GM23338 (cell line): ENCODE measurements at regions not wholly inside any gene's neighbourhood (a gene's known extent, or its start where the extent isn't known, plus 50 kb on each side); places are given as distances from the start of the nearest gene placed in this dataset.
A peak's percentile ranks its signal among the peaks of the same experiment; 100 is the strongest.

ENCODE experiments used
- ATAC-seq: fragments of 200-7000 bp; cut with Tn5 transposase; 3 replicates; pipeline ENCODE4 v1.9.1; 2020
- DNase-seq: peaks from one replicate; pipeline ENCODE4 v3.0.0-alpha.2; 2015; ENCODE audit warnings: low spot score
- H2AFZ ChIP-seq: fragments of 200-600 bp; sonication (generic); 2 replicates; pipeline ENCODE4 v1.8.0; 2016; ENCODE audit warnings: antibody characterized with exemption, mild to moderate bottlenecking, moderate library complexity
- H3F3A ChIP-seq: fragments of 200-600 bp; sonication (generic); replicated peaks from 2 replicates; pipeline ENCODE4 v1.8.0; 2017; ENCODE audit warnings: antibody characterized with exemption, mixed run types, low read depth
- H3K27ac ChIP-seq: fragments of 200-600 bp; sonication (generic); 2 replicates; pipeline ENCODE4 v1.6.1; 2016; ENCODE audit warnings: low read depth
- H3K27me3 ChIP-seq: fragments of 200-600 bp; sonication (generic); 2 replicates; pipeline ENCODE4 v1.8.0; 2016; ENCODE audit warnings: mild to moderate bottlenecking, mixed run types, moderate library complexity; ENCODE audit not compliant: insufficient read depth
- H3K36me3 ChIP-seq: fragments of 200-600 bp; sonication (generic); 2 replicates; pipeline ENCODE4 v1.8.0; 2016; ENCODE audit warnings: mild to moderate bottlenecking; ENCODE audit not compliant: insufficient read depth
- H3K4me1 ChIP-seq: fragments of 200-600 bp; sonication (generic); 2 replicates; pipeline ENCODE4 v1.8.0; 2016; ENCODE audit warnings: mild to moderate bottlenecking, moderate library complexity; ENCODE audit not compliant: insufficient read depth
- H3K4me2 ChIP-seq: fragments of 200-600 bp; sonication (generic); 2 replicates; pipeline ENCODE4 v1.7.1; 2017; ENCODE audit warnings: mixed run types
- H3K4me3 ChIP-seq: fragments of 200-600 bp; sonication (generic); 2 replicates; pipeline ENCODE4 v1.6.1; 2016; ENCODE audit warnings: mixed run types
- H3K79me2 ChIP-seq: fragments of 200-600 bp; sonication (generic); replicated peaks from 2 replicates; pipeline ENCODE4 v1.8.0; 2017; ENCODE audit warnings: mild to moderate bottlenecking; ENCODE audit not compliant: insufficient read depth
- H3K9me2 ChIP-seq: fragments of 200-600 bp; sonication (generic); 2 replicates; pipeline ENCODE4 v1.8.0; 2017; ENCODE audit not compliant: insufficient read depth
- H4K20me1 ChIP-seq: fragments of 200-600 bp; sonication (generic); replicated peaks from 2 replicates; pipeline ENCODE4 v1.8.0; 2017; ENCODE audit warnings: mild to moderate bottlenecking; ENCODE audit not compliant: insufficient read depth
- H3K27ac Mint-ChIP-seq: 2 replicates; pipeline ENCODE4 v1.8.0; 2020; ENCODE audit warnings: inconsistent platforms, mild to moderate bottlenecking, moderate library complexity, mixed read lengths
- H3K27me3 Mint-ChIP-seq: 3 replicates; pipeline ENCODE4 v1.8.0; 2022; ENCODE audit warnings: low read depth, mild to moderate bottlenecking, moderate library complexity, mixed read lengths, inconsistent platforms; ENCODE audit not compliant: insufficient read depth, poor library complexity
- H3K36me3 Mint-ChIP-seq: 3 replicates; pipeline ENCODE4 v1.8.0; 2021; ENCODE audit warnings: low read depth, mild to moderate bottlenecking, inconsistent platforms, moderate library complexity, mixed read lengths
- H3K4me1 Mint-ChIP-seq: 3 replicates; pipeline ENCODE4 v1.8.0; 2020; ENCODE audit warnings: mild to moderate bottlenecking, inconsistent platforms, mixed read lengths
- H3K4me3 Mint-ChIP-seq: 3 replicates; pipeline ENCODE4 v1.8.0; 2021; ENCODE audit warnings: moderate library complexity, mild to moderate bottlenecking, inconsistent platforms, mixed read lengths
- H3K9me3 Mint-ChIP-seq: 3 replicates; pipeline ENCODE4 v1.8.0; 2020; ENCODE audit warnings: moderate library complexity, mild to moderate bottlenecking, inconsistent platforms, mixed read lengths
- CREB1 ChIP-seq: fragments of 250-450 bp; sonication (Bioruptor Pico); IDR thresholded peaks from 2 replicates; pipeline ENCODE4 v1.5.0; 2020; ENCODE audit warnings: low read depth, mild to moderate bottlenecking, moderate library complexity
- ETS1 ChIP-seq: IDR thresholded peaks from 2 replicates; pipeline ENCODE4 v1.6.1; 2016; ENCODE audit warnings: antibody characterized with exemption
- EZH2 ChIP-seq: fragments of 200-600 bp; sonication (generic); IDR thresholded peaks from one replicate; pipeline ENCODE4 v1.8.0; 2017; ENCODE audit warnings: antibody characterized with exemption, mild to moderate bottlenecking, low read depth; ENCODE audit not compliant: unreplicated experiment
- EZH2phosphoT487 ChIP-seq: fragments of 200-600 bp; sonication (generic); IDR thresholded peaks from one replicate; pipeline ENCODE4 v1.8.1; 2018; ENCODE audit warnings: antibody characterized with exemption; ENCODE audit not compliant: unreplicated experiment
- JUNB ChIP-seq: IDR thresholded peaks from one replicate; pipeline ENCODE4 v1.6.1; 2016; ENCODE audit warnings: antibody characterized with exemption; ENCODE audit not compliant: unreplicated experiment
- NANOG ChIP-seq: IDR thresholded peaks from 2 replicates; pipeline ENCODE4 v1.6.1; 2016; ENCODE audit warnings: antibody characterized with exemption, borderline replicate concordance
- POLR2AphosphoS5 ChIP-seq: IDR thresholded peaks from 2 replicates; pipeline ENCODE4 v1.6.1; 2016; ENCODE audit warnings: antibody characterized with exemption, low read depth
- STAT1 ChIP-seq: IDR thresholded peaks from one replicate; pipeline ENCODE4 v1.6.1; 2016; ENCODE audit warnings: antibody characterized with exemption; ENCODE audit not compliant: unreplicated experiment
- ZNF462 ChIP-seq: fragments of 250-450 bp; sonication (Bioruptor Pico); IDR thresholded peaks from 2 replicates; pipeline ENCODE4 v1.5.0; 2020; ENCODE audit warnings: mild to moderate bottlenecking, moderate library complexity

- H3K36me3 ChIP-seq: no peaks in the 10 kb centered on the region
- H2AFZ ChIP-seq: peak overlapping the region; percentile 29; the same call in 1 of the 2 replicates
- H3K9me2 ChIP-seq: no peaks in the 10 kb centered on the region
- no peaks in the 10 kb centered on the region for H3K27me3 Mint-ChIP-seq
- H3K4me3 ChIP-seq: no peak overlapping the region
- peaks cover 16% of the 10 kb centered on the region for H3K36me3 Mint-ChIP-seq
- no peak overlapping the region for H3K27ac ChIP-seq
- H3K4me2 ChIP-seq: no peak overlapping the region
- H3K79me2 ChIP-seq: no peaks in the 10 kb centered on the region
- no peak overlapping the region for H3K27ac Mint-ChIP-seq
- no peak for ATAC-seq
- DNase-seq: no peak
- H3K9me3 Mint-ChIP-seq: peaks cover 23% of the 10 kb centered on the region; the same call in 2 of the 3 replicates
- H3K4me1 Mint-ChIP-seq: peaks cover 27% of the 10 kb centered on the region
- H4K20me1 ChIP-seq: no peaks in the 10 kb centered on the region
- H3K4me1 ChIP-seq: peaks cover 16% of the 10 kb centered on the region
- H3K4me3 Mint-ChIP-seq: no peak overlapping the region
- H3K27me3 ChIP-seq: no peaks in the 10 kb centered on the region
- TF ChIP-seq CREB1 (CRISPR knock-in tag) (no peak), JUNB (no peak), POLR2AphosphoS5 (no peak), EZH2phosphoT487 (no peak), STAT1 (no peak), ZNF462 (CRISPR knock-in tag) (no peak)
- H3F3A ChIP-seq: no peaks in the 10 kb centered on the region
Measured at GRCh38 chr15:58294681-58295254, 137.0 kb upstream of the LIPC start.

- Mint-ChIP-seq H3K9me3 (peaks cover 23% of the 10 kb centered on the region), H3K36me3 (peaks cover 16% of the 10 kb centered on the region), H3K4me3 (no peak overlapping the region), H3K27ac (no peak overlapping the region), H3K4me1 (peaks cover 25% of the 10 kb centered on the region), H3K27me3 (no peaks in the 10 kb centered on the region)
- Histone ChIP-seq H3K4me1 (peaks cover 16% of the 10 kb centered on the region), H3K36me3 (no peaks in the 10 kb centered on the region), H3K9me2 (no peaks in the 10 kb centered on the region), H3K79me2 (no peaks in the 10 kb centered on the region), H2AFZ (no peak overlapping the region), H4K20me1 (no peaks in the 10 kb centered on the region), H3K4me3 (no peak overlapping the region), H3K27me3 (no peaks in the 10 kb centered on the region), H3K27ac (no peak overlapping the region), H3F3A (no peaks in the 10 kb centered on the region), H3K4me2 (no peak overlapping the region)
- no peak for DNase-seq
- no peak for ATAC-seq
- TF ChIP-seq ETS1 (no peak), EZH2 (no peak), NANOG (no peak), CREB1 (CRISPR knock-in tag) (no peak)
Measured at GRCh38 chr15:58295637-58296215, 136.1 kb upstream of the LIPC start.
